Fibroblast of villous mesenchyme (primary cell): ENCODE measurements at regions not wholly inside any gene's neighbourhood (a gene's known extent, or its start where the extent isn't known, plus 50 kb on each side); places are given as distances from the start of the nearest gene placed in this dataset.
"Not testable (repeated sequence)": the region's sequence is repeated elsewhere in the genome, so short reads cannot be mapped to it uniquely, and the experiment has no call there.

Source experiments
- DNase-seq: peaks from one replicate; pipeline ENCODE4 v3.0.0-alpha.2; 2010; ENCODE audit warnings: low read depth
- H3K4me3 ChIP-seq: 2 replicates; pipeline ENCODE4 v1.5.1; 2011; ENCODE audit warnings: low read depth, mild to moderate bottlenecking, low read length
- TF ChIP-seq, protein P1 (sequence below): IDR thresholded peaks from 2 replicates; pipeline ENCODE4 v1.5.1; 2012; ENCODE audit warnings: low read depth, mild to moderate bottlenecking, low read length; ENCODE audit not compliant: insufficient read depth

DNA sequence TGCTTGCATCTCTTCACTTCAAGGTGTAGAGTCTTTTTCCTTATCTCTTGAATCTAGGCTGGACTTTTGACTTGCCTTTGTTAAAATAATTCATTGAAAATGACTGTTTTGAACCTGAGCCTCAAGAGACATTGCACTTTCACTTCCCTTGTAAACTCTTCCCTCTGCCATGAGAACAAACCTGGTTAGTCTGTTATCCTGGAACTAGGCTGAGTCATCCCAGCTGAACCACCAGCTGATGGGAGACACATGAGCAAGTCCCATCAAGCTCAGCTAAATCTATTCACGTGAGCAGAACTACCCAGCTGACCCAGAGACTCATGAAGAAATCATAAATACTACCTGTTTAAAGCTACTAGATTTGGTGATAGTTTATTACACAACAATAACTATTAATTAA lies 202.3 kb upstream of the CENPE start:
- TF ChIP-seq, protein P1, sequence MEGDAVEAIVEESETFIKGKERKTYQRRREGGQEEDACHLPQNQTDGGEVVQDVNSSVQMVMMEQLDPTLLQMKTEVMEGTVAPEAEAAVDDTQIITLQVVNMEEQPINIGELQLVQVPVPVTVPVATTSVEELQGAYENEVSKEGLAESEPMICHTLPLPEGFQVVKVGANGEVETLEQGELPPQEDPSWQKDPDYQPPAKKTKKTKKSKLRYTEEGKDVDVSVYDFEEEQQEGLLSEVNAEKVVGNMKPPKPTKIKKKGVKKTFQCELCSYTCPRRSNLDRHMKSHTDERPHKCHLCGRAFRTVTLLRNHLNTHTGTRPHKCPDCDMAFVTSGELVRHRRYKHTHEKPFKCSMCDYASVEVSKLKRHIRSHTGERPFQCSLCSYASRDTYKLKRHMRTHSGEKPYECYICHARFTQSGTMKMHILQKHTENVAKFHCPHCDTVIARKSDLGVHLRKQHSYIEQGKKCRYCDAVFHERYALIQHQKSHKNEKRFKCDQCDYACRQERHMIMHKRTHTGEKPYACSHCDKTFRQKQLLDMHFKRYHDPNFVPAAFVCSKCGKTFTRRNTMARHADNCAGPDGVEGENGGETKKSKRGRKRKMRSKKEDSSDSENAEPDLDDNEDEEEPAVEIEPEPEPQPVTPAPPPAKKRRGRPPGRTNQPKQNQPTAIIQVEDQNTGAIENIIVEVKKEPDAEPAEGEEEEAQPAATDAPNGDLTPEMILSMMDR, result no peak
- H3K4me3 ChIP-seq, result no peak overlapping the region
- DNase-seq, result no peak

DNA sequence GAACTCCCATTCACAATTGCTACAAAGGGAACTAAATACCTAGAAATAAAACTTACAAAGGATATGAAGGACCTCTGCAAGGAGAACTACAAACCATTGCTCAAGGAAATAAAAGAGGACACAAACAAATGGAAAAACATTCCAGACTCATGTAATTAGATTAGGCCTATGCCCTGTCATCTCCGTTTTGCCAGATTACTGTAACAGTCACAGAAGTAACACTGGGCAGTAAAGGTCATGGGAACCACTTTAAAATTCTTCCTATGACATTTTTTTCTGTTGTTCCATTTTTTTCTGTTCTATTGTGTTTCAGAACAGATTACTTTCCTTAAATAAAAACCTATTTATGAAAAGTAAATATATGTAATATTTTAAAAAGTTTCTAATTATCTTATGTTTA lies 199.4 kb upstream of the CENPE start:
- TF ChIP-seq, protein P1, result no peak
- no peak for DNase-seq
- no peak overlapping the region for H3K4me3 ChIP-seq

DNA sequence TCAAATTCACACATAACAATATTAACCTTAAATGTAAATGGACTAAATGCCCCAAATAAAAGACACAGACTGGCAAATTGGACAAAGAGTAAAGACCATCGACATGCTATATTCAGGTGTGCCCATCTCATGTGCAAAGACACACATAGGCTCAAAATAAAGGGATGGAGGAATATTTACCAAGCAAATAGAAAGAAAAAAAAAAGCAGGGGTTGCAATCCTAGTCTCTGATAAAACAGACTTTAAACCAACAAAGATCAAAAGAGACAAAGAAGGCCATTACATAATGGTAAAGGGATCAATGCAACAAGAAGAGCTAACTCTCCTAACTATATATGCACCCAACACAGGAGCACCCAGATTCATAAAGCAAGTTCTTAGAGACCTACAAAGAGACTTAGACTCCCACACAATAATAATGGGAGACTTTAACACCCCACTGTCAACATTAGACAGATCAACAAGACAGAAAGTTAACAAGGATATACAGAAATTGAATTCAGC lies 189.4 kb upstream of the CENPE start:
- DNase-seq, H3K4me3 ChIP-seq: not testable (repeated sequence)

DNA sequence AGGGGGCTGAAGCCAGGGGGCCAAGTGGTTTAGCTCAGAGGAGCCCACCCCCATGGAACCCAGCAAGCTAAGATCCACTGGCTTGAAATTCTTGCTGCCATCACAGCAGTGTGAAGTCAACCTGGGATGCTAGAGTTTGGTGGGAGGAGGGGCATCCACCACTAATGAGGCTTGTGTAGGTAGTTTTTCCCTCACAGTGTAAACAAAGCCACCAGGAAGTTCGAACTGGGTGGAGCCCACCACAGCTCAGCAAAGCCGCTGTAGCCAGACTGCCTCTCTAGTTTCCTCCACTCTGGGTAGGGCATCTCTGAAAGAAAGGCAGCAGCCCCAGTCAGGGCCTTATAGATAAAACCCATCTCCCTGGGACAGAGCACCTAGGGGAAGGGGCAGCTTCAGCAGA lies 187.4 kb upstream of the CENPE start:
- not testable (repeated sequence) for H3K4me3 ChIP-seq, DNase-seq

DNA sequence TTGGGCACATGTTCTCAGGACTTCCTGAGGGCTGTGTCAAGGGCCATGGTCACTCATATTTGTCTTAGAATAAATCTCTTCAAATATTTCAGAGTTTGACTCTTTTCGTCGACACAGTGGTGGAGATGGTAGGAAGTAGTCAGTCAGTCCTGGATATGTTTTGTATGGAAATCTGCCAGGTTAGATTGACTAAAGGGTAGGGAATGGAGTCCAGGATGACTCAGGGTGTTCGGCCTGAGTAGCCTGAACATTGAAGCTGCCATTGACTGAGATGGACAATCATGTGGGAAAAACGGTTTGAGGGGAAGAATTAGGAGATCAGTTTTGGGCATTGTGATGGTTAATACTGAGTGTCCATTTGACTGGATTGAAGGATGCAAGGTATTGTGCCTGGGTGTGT lies 177.1 kb upstream of the CENPE start:
- no peak overlapping the region for H3K4me3 ChIP-seq
- TF ChIP-seq, protein P1, result no peak
- DNase-seq, result no peak

DNA sequence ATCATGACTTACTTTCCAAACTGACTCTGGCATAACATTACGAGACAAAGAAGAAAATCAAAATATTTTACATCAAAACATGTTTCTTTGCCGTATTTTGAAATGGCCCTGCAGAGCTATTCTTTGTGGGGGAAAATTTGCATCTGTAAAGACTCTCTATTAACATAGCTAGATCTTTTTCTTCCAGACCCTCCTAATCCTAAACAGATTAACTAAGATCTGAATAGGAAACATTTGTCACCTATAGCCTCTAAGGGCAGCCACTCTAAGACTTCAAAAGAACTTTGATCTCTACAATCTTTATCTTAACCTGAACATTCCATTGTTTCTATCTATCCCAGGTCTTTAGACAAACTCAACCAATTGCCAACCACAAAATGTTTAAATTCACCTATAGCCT lies 176.6 kb upstream of the CENPE start:
- TF ChIP-seq, protein P1, result no peak
- DNase-seq, result no peak
- H3K4me3 ChIP-seq, result no peak overlapping the region

DNA sequence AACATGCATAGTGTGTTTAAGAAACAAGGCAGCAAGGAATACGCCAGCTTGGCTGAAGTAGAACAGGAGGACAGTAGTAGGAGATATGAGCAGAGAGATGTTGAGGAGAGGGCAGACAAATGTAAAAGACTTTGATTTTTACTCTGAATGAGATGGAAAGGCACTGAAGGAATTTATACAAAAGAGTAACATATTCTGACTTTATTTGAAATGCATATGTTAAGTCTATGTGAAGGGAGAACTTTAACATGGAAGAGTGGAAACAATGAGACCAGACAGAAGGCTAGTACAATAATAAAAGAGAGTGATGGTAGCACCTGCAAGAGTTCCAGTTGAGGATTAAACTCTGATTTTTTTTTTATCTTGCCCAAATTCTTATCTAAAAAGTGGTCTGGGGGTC lies 176.2 kb upstream of the CENPE start:
- no peak for DNase-seq
- TF ChIP-seq, protein P1, result no peak
- no peak overlapping the region for H3K4me3 ChIP-seq

DNA sequence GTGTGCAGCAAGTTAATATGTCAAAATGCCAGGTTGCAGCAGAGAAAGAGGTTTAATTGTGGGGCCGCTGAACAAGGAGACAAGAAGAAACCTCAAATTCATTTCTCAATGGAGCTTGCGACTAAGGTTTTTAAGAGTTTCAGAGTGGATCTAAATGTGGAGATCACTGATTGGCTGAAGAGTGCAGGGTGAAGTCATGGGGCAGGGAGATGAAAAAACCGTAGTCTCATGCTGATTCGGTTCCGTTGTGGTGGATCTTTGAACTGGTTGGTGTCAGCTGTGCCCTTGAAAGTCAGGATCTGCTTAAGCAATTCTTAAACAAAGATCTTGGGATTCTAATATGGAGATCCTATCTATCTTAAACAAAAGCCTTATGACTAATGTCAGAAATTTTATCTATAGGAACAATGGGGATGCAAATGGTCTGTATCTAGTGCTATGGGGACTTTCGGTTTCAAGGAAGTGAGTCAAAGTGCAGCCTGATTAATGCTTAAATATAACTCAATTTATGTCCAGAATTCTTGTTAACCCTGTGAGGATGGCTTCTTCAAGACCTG lies 173.9 kb upstream of the CENPE start:
- no peak for DNase-seq
- TF ChIP-seq, protein P1, result no peak
- H3K4me3 ChIP-seq, result no peak overlapping the region
